Hepatocyte (in vitro differentiated cells): ENCODE measurements at regions not wholly inside any gene's neighbourhood (a gene's known extent, or its start where the extent isn't known, plus 50 kb on each side); places are given as distances from the start of the nearest gene placed in this dataset.

Experiments used
- CTCF ChIP-seq: fragments of 200-600 bp; sonication (generic); IDR thresholded peaks from 2 replicates; pipeline ENCODE4 v1.5.1; 2016; ENCODE audit warnings: antibody characterized with exemption, mild to moderate bottlenecking; ENCODE audit not compliant: poor library complexity
- EZH2phosphoT487 ChIP-seq: fragments of 200-600 bp; sonication (generic); IDR thresholded peaks from one replicate; pipeline ENCODE4 v1.6.1; 2018; ENCODE audit warnings: antibody characterized with exemption, mild to moderate bottlenecking, low read depth, moderate library complexity; ENCODE audit not compliant: unreplicated experiment, severe bottlenecking

DNA sequence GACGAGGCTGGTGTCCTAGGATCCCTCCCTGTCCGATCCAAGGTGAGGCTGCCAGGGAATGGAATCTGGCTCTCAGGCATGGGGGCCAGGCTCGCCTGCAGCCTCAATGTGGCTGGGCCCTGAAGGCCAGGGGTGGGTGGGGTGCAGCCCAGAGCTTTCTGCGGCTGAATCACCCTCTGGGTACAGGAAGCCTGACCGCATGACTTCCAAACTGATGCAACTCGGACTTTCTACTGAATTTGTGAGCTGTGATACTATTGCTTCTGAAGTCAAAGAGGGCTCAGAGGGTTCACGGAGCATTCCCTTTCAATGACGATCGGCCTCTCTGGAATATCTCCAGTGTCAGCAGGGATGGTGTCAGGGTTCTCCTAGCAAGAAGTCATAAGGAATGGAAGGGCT, 123.7 kb downstream of the METRNL start:
- TF ChIP-seq CTCF (no peak), EZH2phosphoT487 (no peak)
